ENCODE measurements at regions not wholly inside any gene's neighbourhood (a gene's known extent, or its start where the extent isn't known, plus 50 kb on each side); places are given as distances from the start of the nearest gene placed in this dataset.

DNA sequence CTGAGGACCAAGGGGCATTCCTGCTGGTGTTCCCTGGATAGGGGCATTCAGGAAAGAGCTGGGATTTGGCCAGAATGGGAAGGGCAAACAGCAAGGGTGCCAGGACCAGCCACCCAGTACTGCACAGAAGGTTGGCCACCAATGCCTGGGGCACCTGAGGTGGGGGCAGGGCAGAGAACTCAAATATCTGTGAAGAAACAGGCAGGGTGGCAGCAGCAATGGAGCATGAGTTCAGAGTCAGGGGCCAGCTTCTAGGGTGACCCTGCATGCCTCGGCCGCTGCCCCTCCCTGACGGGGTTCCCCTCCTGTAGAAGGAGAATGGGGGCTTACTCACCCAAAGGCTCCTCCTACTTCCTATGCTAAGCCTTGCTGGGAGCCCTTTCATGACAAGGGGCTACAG is 79.3 kb upstream of the SHANK2 start:
- DNase-seq = no peak
- H3K27ac Mint-ChIP-seq = no peak overlapping the region
- H3K27me3 Mint-ChIP-seq = no peaks in the 10 kb centered on the region
- peaks cover 3% of the 10 kb centered on the region for H3K36me3 Mint-ChIP-seq
- H3K4me3 Mint-ChIP-seq = no peak overlapping the region
- peaks cover 8% of the 10 kb centered on the region for H3K9me3 Mint-ChIP-seq
- H3K4me1 Mint-ChIP-seq = no peaks in the 10 kb centered on the region

GRCh38 chr11:71330996-71331395 is 78.6 kb upstream of the SHANK2 start:
- no peak for DNase-seq
- no peak overlapping the region for H3K27ac Mint-ChIP-seq
- H3K27me3 Mint-ChIP-seq = no peaks in the 10 kb centered on the region
- H3K36me3 Mint-ChIP-seq = peaks cover 3% of the 10 kb centered on the region
- peaks cover 8% of the 10 kb centered on the region for H3K9me3 Mint-ChIP-seq
- no peak overlapping the region for H3K4me3 Mint-ChIP-seq
- H3K4me1 Mint-ChIP-seq = no peaks in the 10 kb centered on the region

- DNase-seq = no peak
- Mint-ChIP-seq H3K36me3 (peaks cover 3% of the 10 kb centered on the region), H3K9me3 (peaks cover 8% of the 10 kb centered on the region), H3K4me3 (no peak overlapping the region), H3K27ac (no peak overlapping the region), H3K4me1 (no peaks in the 10 kb centered on the region), H3K27me3 (no peaks in the 10 kb centered on the region)
Measured at GRCh38 chr11:71330349-71330748, 78.0 kb upstream of the SHANK2 start.

- peaks cover 3% of the 10 kb centered on the region for H3K36me3 Mint-ChIP-seq
- H3K27me3 Mint-ChIP-seq = peaks cover under 1% of the 10 kb centered on the region
- peaks cover 8% of the 10 kb centered on the region for H3K9me3 Mint-ChIP-seq
- DNase-seq = no peak
- no peak overlapping the region for H3K4me3 Mint-ChIP-seq
- H3K27ac Mint-ChIP-seq = no peak overlapping the region
- no peaks in the 10 kb centered on the region for H3K4me1 Mint-ChIP-seq
Measured at GRCh38 chr11:71329786-71330185, 77.4 kb upstream of the SHANK2 start.

- DNase-seq = no peak
- Mint-ChIP-seq H3K27me3 (peaks cover 3% of the 10 kb centered on the region), H3K36me3 (peaks cover 3% of the 10 kb centered on the region), H3K27ac (no peak overlapping the region), H3K4me1 (no peaks in the 10 kb centered on the region), H3K9me3 (peaks cover 8% of the 10 kb centered on the region), H3K4me3 (no peak overlapping the region)
Measured at GRCh38 chr11:71329165-71329510, 76.8 kb upstream of the SHANK2 start.

DNA sequence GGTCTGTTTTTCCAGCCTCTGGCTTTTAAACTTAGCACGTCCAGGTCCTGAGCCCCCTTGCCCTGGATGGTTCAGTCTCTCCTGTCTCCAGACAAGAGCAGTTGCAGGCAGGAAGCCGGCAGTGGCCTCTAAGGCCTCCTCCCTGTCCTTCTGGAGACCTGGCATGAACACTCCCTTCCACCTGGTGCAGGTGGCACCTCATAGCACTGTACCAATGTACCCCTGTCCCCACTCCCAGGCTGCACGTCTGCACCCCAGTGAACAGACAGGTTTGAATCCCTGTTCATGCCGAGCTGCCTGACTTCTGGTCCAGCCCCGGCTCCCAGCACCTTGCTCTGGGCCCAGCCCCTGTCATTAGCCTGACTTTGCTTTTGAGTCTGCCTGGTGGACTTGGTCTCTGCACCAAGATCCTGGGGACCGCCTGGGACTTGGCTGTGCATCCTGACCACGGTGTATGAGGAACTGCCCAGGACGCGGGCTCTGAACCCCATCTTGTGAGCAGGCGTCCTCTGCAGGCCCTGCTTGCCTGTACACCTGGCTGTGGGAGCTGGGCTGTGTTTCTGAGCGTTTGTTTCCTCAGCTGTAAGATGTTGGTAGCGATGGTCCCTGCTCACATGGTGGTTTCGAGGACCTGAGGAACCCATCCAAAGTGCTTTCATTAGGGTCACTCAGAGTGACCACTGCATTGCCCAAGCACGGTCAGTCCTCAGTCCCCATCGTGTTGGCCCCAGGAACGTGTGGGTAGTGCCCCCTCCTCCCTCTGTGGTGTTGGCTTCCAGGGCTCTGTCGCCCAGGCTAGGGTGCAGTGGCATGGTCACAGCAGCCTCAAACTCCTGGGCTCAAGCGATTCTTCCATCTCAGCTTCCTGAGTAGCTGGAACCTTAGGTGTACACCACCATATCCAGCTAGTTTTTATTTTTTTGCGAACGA is 75.0 kb upstream of the SHANK2 start:
- Mint-ChIP-seq H3K4me3 (no peak overlapping the region), H3K9me3 (no peaks in the 10 kb centered on the region), H3K36me3 (no peaks in the 10 kb centered on the region), H3K27me3 (peaks cover 3% of the 10 kb centered on the region), H3K4me1 (no peaks in the 10 kb centered on the region), H3K27ac (no peak overlapping the region)
- no peak for DNase-seq

GRCh38 chr11:71326328-71326940 is 74.1 kb upstream of the SHANK2 start:
- H3K27ac Mint-ChIP-seq = no peak overlapping the region
- no peak overlapping the region for H3K4me3 Mint-ChIP-seq

GRCh38 chr11:71325418-71326327 is 73.3 kb upstream of the SHANK2 start:
- Mint-ChIP-seq H3K27me3 (peaks cover 3% of the 10 kb centered on the region), H3K27ac (no peak overlapping the region), H3K36me3 (no peaks in the 10 kb centered on the region), H3K4me3 (no peak overlapping the region), H3K9me3 (no peaks in the 10 kb centered on the region), H3K4me1 (no peaks in the 10 kb centered on the region)
- no peak for DNase-seq

More at GRCh38 chr11:71326328-71326940, 74.1 kb upstream of the SHANK2 start:
- no peak for DNase-seq
- Mint-ChIP-seq H3K36me3 (no peaks in the 10 kb centered on the region), H3K27me3 (peaks cover 3% of the 10 kb centered on the region), H3K4me1 (no peaks in the 10 kb centered on the region), H3K9me3 (no peaks in the 10 kb centered on the region)

GRCh38 chr11:71324788-71325417 is 72.5 kb upstream of the SHANK2 start:
- peaks cover 3% of the 10 kb centered on the region for H3K27me3 Mint-ChIP-seq
- H3K9me3 Mint-ChIP-seq = no peaks in the 10 kb centered on the region
- no peak for DNase-seq
- no peak overlapping the region for H3K27ac Mint-ChIP-seq
- no peak overlapping the region for H3K4me3 Mint-ChIP-seq
- no peaks in the 10 kb centered on the region for H3K4me1 Mint-ChIP-seq
- H3K36me3 Mint-ChIP-seq = no peaks in the 10 kb centered on the region

DNA sequence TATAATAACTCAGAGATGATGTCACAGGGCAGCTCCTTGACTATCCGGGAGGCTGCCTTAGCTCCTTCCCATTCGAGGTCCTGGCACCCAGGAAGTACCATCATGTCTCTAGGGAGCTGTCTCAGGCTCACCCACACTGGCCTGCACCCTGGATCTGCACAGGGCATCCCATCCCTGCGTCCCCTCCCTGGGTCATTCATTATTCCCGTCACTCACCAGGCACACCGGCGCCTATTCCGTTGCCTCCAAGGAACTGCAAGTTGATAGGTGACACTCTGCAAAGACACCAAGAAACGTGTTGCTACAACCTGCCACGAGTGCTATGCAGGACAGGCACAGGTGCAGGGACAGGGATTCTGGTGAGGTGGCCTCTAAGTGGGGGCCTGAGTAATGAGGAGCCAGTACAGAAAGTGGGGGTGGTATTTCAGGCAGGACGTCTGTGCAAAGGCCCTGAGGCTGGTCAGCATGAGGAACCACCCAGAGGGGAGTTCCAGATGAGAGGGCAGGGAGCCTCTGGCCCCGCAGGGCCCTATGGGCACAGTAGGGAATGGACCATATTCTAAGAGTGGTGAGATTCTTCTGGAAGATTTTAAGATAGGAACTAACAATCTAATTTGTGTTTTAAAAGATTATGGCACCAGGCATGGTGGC is 71.6 kb upstream of the SHANK2 start:
- H3K9me3 Mint-ChIP-seq = no peaks in the 10 kb centered on the region
- H3K4me1 Mint-ChIP-seq = no peaks in the 10 kb centered on the region
- H3K36me3 Mint-ChIP-seq = no peaks in the 10 kb centered on the region
- H3K4me3 Mint-ChIP-seq = no peak overlapping the region
- peaks cover 9% of the 10 kb centered on the region for H3K27me3 Mint-ChIP-seq
- no peak for DNase-seq
- no peak overlapping the region for H3K27ac Mint-ChIP-seq

DNA sequence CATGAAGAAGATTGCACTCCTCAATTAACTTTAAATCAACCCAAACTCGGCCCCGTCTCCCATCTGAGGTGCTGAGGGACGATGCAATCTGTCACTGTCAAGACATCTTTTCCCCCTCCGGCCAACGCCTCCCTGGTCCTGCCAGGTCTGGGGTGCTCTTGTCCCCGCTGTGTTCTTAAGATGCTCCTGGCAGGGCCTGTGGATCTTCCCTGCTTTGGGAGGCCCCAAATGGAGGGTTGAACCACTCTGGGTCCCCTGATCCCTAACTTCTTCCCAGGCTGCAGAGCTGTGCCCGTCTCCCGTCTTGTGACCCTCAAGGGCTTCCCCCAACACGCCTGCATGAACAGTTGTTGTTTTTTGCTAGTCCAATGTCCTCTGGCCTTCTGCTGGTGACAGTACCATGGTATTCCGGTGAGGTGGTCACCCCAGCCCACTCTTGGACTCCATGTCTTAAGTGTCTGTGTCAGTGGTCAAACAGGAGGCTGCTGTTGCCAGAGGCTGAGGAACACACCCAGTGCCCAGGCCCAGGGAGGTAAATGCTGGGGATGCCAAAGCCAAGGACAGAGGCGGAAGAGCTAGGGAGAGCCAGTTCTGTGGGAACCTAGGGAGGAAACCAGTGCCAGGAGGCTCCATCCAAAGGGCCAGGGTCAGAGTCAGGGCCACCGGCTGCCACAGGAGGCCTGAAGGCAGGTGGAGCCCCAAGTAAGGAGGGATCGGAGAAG is 70.6 kb upstream of the SHANK2 start:
- Mint-ChIP-seq H3K36me3 (peaks cover 1% of the 10 kb centered on the region), H3K4me3 (no peak overlapping the region), H3K4me1 (no peaks in the 10 kb centered on the region), H3K27me3 (peaks cover 16% of the 10 kb centered on the region), H3K27ac (no peak overlapping the region), H3K9me3 (peaks cover 5% of the 10 kb centered on the region)
- DNase-seq = no peak

DNA sequence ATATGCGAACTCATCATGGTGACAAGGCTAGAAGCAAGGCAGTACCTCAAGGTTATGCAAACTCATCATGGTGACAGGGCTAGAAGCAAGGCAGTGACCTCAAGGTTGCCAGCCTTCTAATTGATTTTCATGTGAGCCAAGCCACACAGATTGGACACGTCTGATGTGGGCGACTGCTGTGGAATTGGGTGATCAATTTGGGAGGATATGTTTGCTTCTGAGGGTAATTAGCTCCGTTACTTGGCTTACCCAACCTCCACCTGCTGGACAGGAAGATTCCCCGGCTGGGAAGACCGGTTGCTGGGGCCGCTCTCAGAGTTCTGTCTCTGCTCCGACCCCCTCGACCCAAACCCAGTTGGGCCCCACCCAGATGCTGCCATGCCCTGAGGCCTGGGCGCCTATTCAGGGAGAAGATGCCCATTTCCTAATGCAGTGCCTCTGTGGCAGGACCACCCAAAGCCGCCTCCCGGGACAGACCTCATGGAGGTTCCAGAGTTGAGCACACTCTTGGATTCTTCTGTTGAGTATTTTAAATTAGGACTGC is 69.9 kb upstream of the SHANK2 start:
- Mint-ChIP-seq H3K36me3 (peaks cover 1% of the 10 kb centered on the region), H3K9me3 (peaks cover 10% of the 10 kb centered on the region), H3K4me1 (no peaks in the 10 kb centered on the region)

GRCh38 chr11:71321433-71322191 is 69.2 kb upstream of the SHANK2 start:
- H3K36me3 Mint-ChIP-seq = peaks cover 1% of the 10 kb centered on the region
- no peak for DNase-seq
- peaks cover 12% of the 10 kb centered on the region for H3K9me3 Mint-ChIP-seq

More for the DNA sequence above, 69.9 kb upstream of the SHANK2 start:
- no peak for DNase-seq
- Mint-ChIP-seq H3K4me3 (no peak overlapping the region), H3K27me3 (peaks cover 19% of the 10 kb centered on the region), H3K27ac (no peak overlapping the region)

More at GRCh38 chr11:71321433-71322191, 69.2 kb upstream of the SHANK2 start:
- Mint-ChIP-seq H3K27me3 (peaks cover 19% of the 10 kb centered on the region), H3K27ac (no peak overlapping the region), H3K4me3 (no peak overlapping the region), H3K4me1 (no peaks in the 10 kb centered on the region)
